Upper lobe of left lung (tissue), 6 donors: ENCODE measurements at regions not wholly inside any gene's neighbourhood (a gene's known extent, or its start where the extent isn't known, plus 50 kb on each side); places are given as distances from the start of the nearest gene placed in this dataset.

Experiments used
- ATAC-seq, 2 donors: fragments of 200-7000 bp; cut with Tn5 transposase; one replicate each; pipeline ENCODE4 v1.9.1; 2022; ENCODE audit warnings: mild to moderate bottlenecking in 2 of 2, moderate library complexity in 2 of 2; ENCODE audit not compliant: low FRiP score in 2 of 2
- DNase-seq, 2 donors: peaks; one replicate each; pipeline ENCODE4 v3.0.0-alpha.2; 2019 to 2020
- H3K27ac ChIP-seq, 4 donors: fragments of 200-600 bp; sonication (generic); one replicate each; pipeline ENCODE4 v1.5.1; 2016 to 2019
- H3K27me3 ChIP-seq, 4 donors: fragments of 200-600 bp; sonication (generic); one replicate each; pipeline ENCODE4 v1.5.1; 2017 to 2019
- H3K36me3 ChIP-seq, 4 donors: fragments of 200-600 bp; sonication (generic); one replicate each; pipeline ENCODE4 v1.5.1; 2016 to 2019
- H3K4me1 ChIP-seq, 4 donors: fragments of 200-600 bp; sonication (generic); one replicate each; pipeline ENCODE4 v1.5.1; 2018 to 2019
- H3K4me3 ChIP-seq, 4 donors: fragments of 200-600 bp; sonication (generic); one replicate each; pipeline ENCODE4 v1.5.1; 2017 to 2019; ENCODE audit warnings: mild to moderate bottlenecking in 2 of 4, moderate library complexity in 1 of 4
- H3K9me3 ChIP-seq, 4 donors: fragments of 200-600 bp; sonication (generic); one replicate each; pipeline ENCODE4 v1.5.1; 2018 to 2019
- EP300 ChIP-seq, 4 donors: sonication (generic); formaldehyde crosslinking; IDR thresholded peaks; one replicate each; pipeline ENCODE4 v1.5.1; 2017; ENCODE audit warnings: antibody characterized with exemption in 4 of 4, control low read depth in 2 of 4
- POLR2A ChIP-seq, 4 donors: fragments of 450-650 bp; IDR thresholded peaks; one replicate each; pipeline ENCODE4 v1.5.1; 2016 to 2017; ENCODE audit warnings: antibody characterized with exemption in 4 of 4, mild to moderate bottlenecking in 2 of 4
- POLR2AphosphoS5 ChIP-seq, 2 donors: sonication (generic); formaldehyde crosslinking; IDR thresholded peaks; one replicate each; pipeline ENCODE4 v1.5.1; 2017; ENCODE audit warnings: antibody characterized with exemption in 2 of 2
- WGBS, 2 donors: methylation state at CpG; one replicate each; pipeline ENCODE4 v1.1.5; 2017 to 2018; 5-methylcytosine and 5-hydroxymethylcytosine counted together
- TF ChIP-seq, protein P1 (sequence below), 6 experiments: fragments of 450-650 bp in 4 of 6; fragments of 200-600 bp in 2 of 6; sonication (generic) in 2 of 6; IDR thresholded peaks; one replicate each; pipeline ENCODE4 v1.5.1; 2016 to 2019; ENCODE audit warnings: antibody characterized with exemption in 6 of 6
- donor health status: DM: no; HTN: no; CAD: no; lungs with moderate emphysema.
- donor health status: DM: no; HTN: yes; CAD: no; lungs with severe emphysema.

DNA sequence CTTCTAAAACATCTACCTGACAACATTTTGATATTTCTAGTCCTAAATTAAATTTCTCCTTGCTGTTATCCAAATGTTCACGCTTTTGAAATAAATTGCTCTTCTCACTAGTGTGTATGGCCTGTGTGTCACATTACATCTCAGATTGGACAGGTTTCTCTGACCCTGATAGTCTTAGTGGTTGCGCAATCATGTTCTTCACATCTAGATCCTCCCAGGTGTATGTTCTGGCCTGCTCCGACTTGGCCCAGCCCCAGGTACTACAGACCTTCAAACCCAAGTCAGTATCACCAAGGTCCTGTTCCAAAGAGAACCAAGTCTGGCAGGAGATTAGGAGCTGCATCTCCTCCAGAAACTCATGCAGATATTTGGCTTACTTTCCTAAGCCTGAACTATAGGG is 209.5 kb downstream of the ASCL1 start:
- no peaks in the 10 kb centered on the region for H3K27me3 ChIP-seq
- H3K27ac ChIP-seq, result no peak overlapping the region
- no peak for ATAC-seq
- no peaks in the 10 kb centered on the region for H3K36me3 ChIP-seq
- no peaks in the 10 kb centered on the region for H3K4me1 ChIP-seq
- no peak for DNase-seq
- no peaks in the 10 kb centered on the region for H3K9me3 ChIP-seq
- TF ChIP-seq, protein P1, sequence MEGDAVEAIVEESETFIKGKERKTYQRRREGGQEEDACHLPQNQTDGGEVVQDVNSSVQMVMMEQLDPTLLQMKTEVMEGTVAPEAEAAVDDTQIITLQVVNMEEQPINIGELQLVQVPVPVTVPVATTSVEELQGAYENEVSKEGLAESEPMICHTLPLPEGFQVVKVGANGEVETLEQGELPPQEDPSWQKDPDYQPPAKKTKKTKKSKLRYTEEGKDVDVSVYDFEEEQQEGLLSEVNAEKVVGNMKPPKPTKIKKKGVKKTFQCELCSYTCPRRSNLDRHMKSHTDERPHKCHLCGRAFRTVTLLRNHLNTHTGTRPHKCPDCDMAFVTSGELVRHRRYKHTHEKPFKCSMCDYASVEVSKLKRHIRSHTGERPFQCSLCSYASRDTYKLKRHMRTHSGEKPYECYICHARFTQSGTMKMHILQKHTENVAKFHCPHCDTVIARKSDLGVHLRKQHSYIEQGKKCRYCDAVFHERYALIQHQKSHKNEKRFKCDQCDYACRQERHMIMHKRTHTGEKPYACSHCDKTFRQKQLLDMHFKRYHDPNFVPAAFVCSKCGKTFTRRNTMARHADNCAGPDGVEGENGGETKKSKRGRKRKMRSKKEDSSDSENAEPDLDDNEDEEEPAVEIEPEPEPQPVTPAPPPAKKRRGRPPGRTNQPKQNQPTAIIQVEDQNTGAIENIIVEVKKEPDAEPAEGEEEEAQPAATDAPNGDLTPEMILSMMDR (IDR thresholded peaks at IDR 0.05), result no peak
- TF ChIP-seq EP300 (IDR thresholded peaks at IDR 0.05) (no peak), POLR2AphosphoS5 (IDR thresholded peaks at IDR 0.05) (no peak), POLR2A (IDR thresholded peaks at IDR 0.05) (no peak)
- H3K4me3 ChIP-seq, result no peak overlapping the region
- 89 to 93% methylated on average over 3 of the region's 3 CpGs for WGBS, 2 donors

DNA sequence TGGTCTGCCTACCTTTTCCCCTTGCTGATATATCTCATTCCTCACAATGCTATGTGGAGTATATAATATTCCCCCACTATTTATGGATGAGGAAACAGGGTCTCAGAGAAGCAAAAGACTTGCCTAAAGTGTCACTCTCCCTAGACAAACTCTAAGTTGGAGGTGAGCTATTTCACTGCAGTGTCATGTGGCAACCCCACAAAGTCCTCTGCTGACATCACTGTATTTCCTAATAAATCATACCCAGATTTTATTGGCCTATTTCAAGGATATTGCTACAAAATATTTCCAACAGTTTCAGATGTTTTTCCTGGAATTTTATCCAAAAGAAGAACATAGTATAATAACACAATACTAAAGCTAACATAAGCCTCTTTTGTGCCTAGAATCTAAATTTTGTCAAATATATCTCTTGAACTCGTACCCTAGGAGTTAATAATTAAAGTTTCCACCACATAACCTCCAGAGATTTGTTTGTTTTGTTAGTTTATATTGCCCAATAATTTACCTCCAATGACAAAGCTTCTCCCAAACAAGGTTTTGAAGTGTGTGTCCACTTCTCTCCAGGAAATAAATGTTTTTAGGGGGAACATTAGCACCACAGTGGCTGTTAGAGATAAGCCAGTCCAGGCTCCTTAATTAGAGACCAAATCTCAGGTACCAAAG is 215.1 kb downstream of the ASCL1 start:
- no peak for TF ChIP-seq POLR2AphosphoS5 (IDR thresholded peaks at IDR 0.05)
- no peak for TF ChIP-seq EP300 (IDR thresholded peaks at IDR 0.05)
- no peak for TF ChIP-seq POLR2A (IDR thresholded peaks at IDR 0.05)
- no peaks in the 10 kb centered on the region for H3K27me3 ChIP-seq
- ATAC-seq (no peak), DNase-seq (no peak)
- no peaks in the 10 kb centered on the region for H3K4me1 ChIP-seq
- no peak overlapping the region for H3K27ac ChIP-seq
- no peak overlapping the region for H3K4me3 ChIP-seq
- H3K9me3 ChIP-seq, result no peaks in the 10 kb centered on the region
- 6 to 23% methylated on average over 1 of the region's 1 CpG for WGBS, 2 donors
- no peaks in the 10 kb centered on the region for H3K36me3 ChIP-seq

DNA sequence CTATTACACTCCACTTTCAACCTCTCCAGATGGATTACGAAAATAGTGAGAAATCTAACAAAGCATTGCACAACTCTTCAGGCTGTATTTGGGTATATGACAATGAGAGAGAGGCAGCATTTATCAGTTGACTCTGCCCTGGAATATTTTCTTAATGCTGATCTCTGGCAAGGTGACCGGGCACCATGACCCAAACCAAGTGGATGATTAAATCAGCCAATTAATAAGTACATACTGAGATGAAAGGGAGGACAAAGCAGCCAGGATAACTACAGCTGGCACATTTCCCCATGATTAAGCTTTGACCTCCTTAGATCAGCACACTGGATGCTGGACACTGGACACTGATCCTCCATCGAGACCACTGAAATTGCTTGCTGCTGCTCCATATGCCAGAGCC is 218.2 kb downstream of the ASCL1 start:
- Histone ChIP-seq H3K4me1 (no peaks in the 10 kb centered on the region), H3K9me3 (no peaks in the 10 kb centered on the region), H3K36me3 (no peaks in the 10 kb centered on the region), H3K27ac (no peak overlapping the region), H3K27me3 (no peaks in the 10 kb centered on the region), H3K4me3 (no peak overlapping the region)
- DNase-seq, result no peak
- 73 to 87% methylated on average over 3 of the region's 3 CpGs for WGBS, 2 donors
- TF ChIP-seq POLR2A (IDR thresholded peaks at IDR 0.05), result no peak
- no peak for TF ChIP-seq EP300 (IDR thresholded peaks at IDR 0.05)
- no peak for TF ChIP-seq POLR2AphosphoS5 (IDR thresholded peaks at IDR 0.05)
- TF ChIP-seq, protein P1 (IDR thresholded peaks at IDR 0.05), result no peak
- no peak for ATAC-seq

DNA sequence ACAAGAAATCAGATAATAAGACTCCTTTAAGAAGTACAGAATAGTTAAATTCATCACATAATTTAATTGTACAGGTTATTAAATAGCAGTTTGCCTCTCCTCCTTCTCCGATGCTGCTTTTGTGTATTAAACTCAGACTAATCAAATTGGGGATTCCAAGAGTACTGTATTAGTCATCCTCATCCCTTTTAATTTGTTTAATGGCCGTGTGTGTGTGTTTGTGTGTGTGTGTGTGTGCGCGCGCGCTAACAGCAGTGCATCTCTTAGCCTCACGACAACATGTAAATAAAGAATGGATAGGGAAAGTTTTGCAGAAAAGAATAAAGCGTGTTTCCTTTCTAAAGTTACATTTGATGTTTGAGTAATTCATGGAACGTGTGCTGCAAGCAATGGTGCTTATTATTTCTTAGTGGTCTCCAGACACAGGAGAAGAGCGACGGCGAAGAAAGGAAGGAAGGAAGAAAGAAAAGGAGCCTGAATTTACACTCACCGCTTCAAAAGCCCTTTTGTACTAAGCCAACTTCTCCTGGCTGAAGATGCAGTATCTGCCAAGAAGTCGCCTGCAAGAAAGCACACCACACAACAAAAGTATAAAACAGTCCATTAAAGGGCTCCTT is 220.3 kb downstream of the ASCL1 start:
- no peak for DNase-seq
- Histone ChIP-seq H3K27ac (no peak overlapping the region), H3K4me1 (no peaks in the 10 kb centered on the region), H3K9me3 (no peaks in the 10 kb centered on the region), H3K36me3 (no peaks in the 10 kb centered on the region), H3K4me3 (no peak overlapping the region), H3K27me3 (no peaks in the 10 kb centered on the region)
- WGBS, 2 donors, result 82 to 83% methylated on average over 14 of the region's 14 CpGs
- TF ChIP-seq POLR2A (IDR thresholded peaks at IDR 0.05), result no peak
- TF ChIP-seq, protein P1 (IDR thresholded peaks at IDR 0.05), result no peak
- no peak for ATAC-seq

DNA sequence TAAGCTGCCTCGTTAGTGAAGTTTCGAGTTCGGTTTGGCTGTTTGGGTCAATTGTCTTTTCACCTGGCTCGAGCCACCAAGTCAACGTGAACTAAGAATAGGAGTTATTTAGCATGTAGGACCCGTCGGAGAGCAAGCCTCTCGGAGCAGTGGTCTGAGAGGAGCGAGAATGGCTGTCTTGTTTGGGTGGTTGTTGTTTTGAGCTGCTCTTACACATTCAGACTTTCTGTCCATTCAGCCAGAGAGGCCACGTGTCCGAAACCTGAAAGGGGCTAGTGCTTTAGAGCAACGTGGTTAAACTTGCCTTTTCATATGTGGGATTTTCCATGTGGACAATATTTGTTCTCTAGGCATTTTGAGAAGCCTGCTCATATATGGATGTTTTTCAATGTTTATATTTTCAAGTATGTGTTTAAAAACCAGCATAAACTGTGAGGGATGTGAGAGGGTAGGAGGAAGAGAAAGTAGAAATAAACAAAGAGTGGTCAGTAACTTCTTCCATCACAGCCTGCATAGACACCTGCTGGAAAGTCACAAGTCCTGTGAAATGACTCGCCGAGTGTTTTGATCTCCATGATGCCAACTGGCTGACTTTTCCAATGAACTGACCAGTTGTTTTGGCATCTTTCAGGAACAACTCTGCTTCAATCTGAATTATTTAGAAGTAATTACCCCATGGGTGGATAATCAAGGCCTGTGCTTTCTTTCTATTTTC is 221.0 kb downstream of the ASCL1 start:
- Histone ChIP-seq H3K27ac (no peak overlapping the region), H3K4me3 (no peak overlapping the region), H3K4me1 (no peaks in the 10 kb centered on the region), H3K9me3 (no peaks in the 10 kb centered on the region), H3K36me3 (no peaks in the 10 kb centered on the region), H3K27me3 (no peaks in the 10 kb centered on the region)
- TF ChIP-seq, protein P1 (IDR thresholded peaks at IDR 0.05), result no peak
- no peak for TF ChIP-seq POLR2A (IDR thresholded peaks at IDR 0.05)
- TF ChIP-seq POLR2AphosphoS5 (IDR thresholded peaks at IDR 0.05), result no peak
- no peak for TF ChIP-seq EP300 (IDR thresholded peaks at IDR 0.05)
- DNase-seq (no peak), ATAC-seq (no peak)
- WGBS, 2 donors, result 81 to 83% methylated on average over 14 of the region's 14 CpGs
